ENCODE measurements at regions not wholly inside any gene's neighbourhood (a gene's known extent, or its start where the extent isn't known, plus 50 kb on each side); places are given as distances from the start of the nearest gene placed in this dataset.

GRCh38 chr2:66802877-66803276 lies 368.0 kb downstream of the MEIS1 start:
- no peak overlapping the region for H3K4me3 Mint-ChIP-seq
- no CpG with 5 or more reads among the region's 2 CpGs for WGBS (ENCODE audit: extremely low coverage, insufficient read length, low lambda C conversion rate)
- no peak for TF ChIP-seq CTCF (conservative IDR thresholded peaks at IDR 0.05)

More at GRCh38 chr2:66802877-66803276, 368.0 kb downstream of the MEIS1 start:
- H3K9ac ChIP-seq (ENCODE audit: extremely low read depth, insufficient read length, low read length), result no peak overlapping the region
- no peak overlapping the region for H3K14ac ChIP-seq (ENCODE audit: insufficient read depth, low read length)
- H3K79me1 ChIP-seq (ENCODE audit: insufficient read depth, low read depth, low read length, poor library complexity, severe bottlenecking), result no peaks in the 10 kb centered on the region
- H3K27ac ChIP-seq (ENCODE audit: insufficient read length, low read depth, low read length), result no peak overlapping the region
- H2BK5ac ChIP-seq (ENCODE audit: insufficient read length, low read length), result no peak overlapping the region
- Mint-ChIP-seq H3K4me1 (peaks cover 19 to 26% of the 10 kb centered on the region in 2 experiments), H3K27ac (no peak overlapping the region), H3K36me3 (ENCODE audit: insufficient read depth in 1 of 3, low read depth in 3 of 3) (no peaks in the 10 kb centered on the region; a peak in 1 of 7 replicates), H3K9me3 (no peaks in the 10 kb centered on the region), H3K27me3 (ENCODE audit: low read depth) (no peaks in the 10 kb centered on the region)
- H3K4ac ChIP-seq (ENCODE audit: low read depth, low read length), result no peak overlapping the region
- no peaks in the 10 kb centered on the region for H3K27me3 ChIP-seq (ENCODE audit: insufficient read depth, low read length)
- H4K8ac ChIP-seq (replicated peaks; ENCODE audit: insufficient read length, low read depth, low read length), result no peak overlapping the region
- no peak overlapping the region for H4K91ac ChIP-seq (ENCODE audit: insufficient read length, low read depth, low read length)
- H2BK120ac ChIP-seq (ENCODE audit: low read depth, low read length, poor library complexity, severe bottlenecking), result no peak overlapping the region
- no peak overlapping the region for H3K23ac ChIP-seq (ENCODE audit: insufficient read length, low read depth, low read length)
- H4K20me1 ChIP-seq (ENCODE audit: control insufficient read depth, insufficient read depth, insufficient read length), result no peaks in the 10 kb centered on the region
- no peak overlapping the region for H3K56ac ChIP-seq (ENCODE audit: insufficient read length, low read depth, low read length)
- no peaks in the 10 kb centered on the region for H3K9me3 ChIP-seq (ENCODE audit: control insufficient read depth, low read depth, low read length)
- no peak for DNase-seq
- no peak overlapping the region for H2BK12ac ChIP-seq (ENCODE audit: insufficient read length, low read depth, low read length)
- no peaks in the 10 kb centered on the region for H3K79me2 ChIP-seq (ENCODE audit: insufficient read depth, low read length)
- no peak overlapping the region for H2AK5ac ChIP-seq (ENCODE audit: insufficient read length, low read length)
- no peak overlapping the region for H3K4me2 ChIP-seq (ENCODE audit: insufficient read depth, insufficient read length, low read length)
- no peak overlapping the region for H4K5ac ChIP-seq (ENCODE audit: insufficient read length, low read depth, low read length)
- H2BK15ac ChIP-seq (ENCODE audit: low read depth, low read length), result no peak overlapping the region
- H3T11ph ChIP-seq (ENCODE audit: low read length), result no peak overlapping the region
- H3K4me1 ChIP-seq (ENCODE audit: insufficient read depth, low read length), result no peaks in the 10 kb centered on the region
- H3K23me2 ChIP-seq (ENCODE audit: insufficient read length, low read depth, low read length, poor library complexity, severe bottlenecking), result no peaks in the 10 kb centered on the region
- no peak overlapping the region for H2AFZ ChIP-seq (ENCODE audit: low read length)
- H2BK20ac ChIP-seq (ENCODE audit: low read depth, low read length, poor library complexity, severe bottlenecking), result no peak overlapping the region
- H3K18ac ChIP-seq (ENCODE audit: insufficient read length, low read depth, low read length), result no peak overlapping the region

All from H9 (cell line).